ENCODE measurements at regions not wholly inside any gene's neighbourhood (a gene's known extent, or its start where the extent isn't known, plus 50 kb on each side); places are given as distances from the start of the nearest gene placed in this dataset.

DNA sequence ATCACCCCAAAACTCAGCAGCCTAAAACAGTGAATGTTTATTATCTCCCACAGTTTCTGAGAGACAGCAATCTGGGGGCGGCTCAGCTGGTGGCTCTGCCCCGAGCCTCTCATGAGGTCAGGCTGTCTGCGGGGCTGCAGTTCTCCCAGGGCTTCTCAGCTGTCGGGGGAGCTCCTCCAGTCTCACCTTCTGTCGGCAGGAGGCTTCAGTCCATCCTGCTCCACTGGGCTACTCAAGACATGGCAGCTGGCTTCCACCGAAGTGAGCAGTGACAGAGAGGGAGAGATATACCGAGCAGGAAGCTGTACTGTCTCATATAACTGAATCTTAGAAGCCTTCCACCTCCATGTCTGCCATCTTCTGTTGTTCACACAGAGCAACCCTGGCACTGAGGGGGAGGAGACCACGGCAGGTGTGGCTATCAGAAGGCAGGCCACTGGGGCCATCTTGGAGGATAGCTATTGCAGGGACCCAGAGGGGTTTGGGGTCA, 72.8 kb upstream of the ITGA11 start:
- H3K4me1 ChIP-seq (ENCODE audit: control insufficient read depth, extremely low read depth, insufficient read depth, low read length), result no peaks in the 10 kb centered on the region
- H3K79me2 ChIP-seq (ENCODE audit: control insufficient read depth, insufficient read depth, low read length), result no peaks in the 10 kb centered on the region
- no peak overlapping the region for H3K4me2 ChIP-seq (ENCODE audit: insufficient read depth, low read length)
- no TSS peak for BruUV-seq (replicated peaks)
- ChIA-PET CTCF (interaction anchor here (0.6 to 2.5 kb wide), 2 partner anchors 45 to 198 kb away, joined by 3 to 6 read pairs; no protein-coding TSS in a partner anchor), POLR2A (no interaction called here)
- no peak overlapping the region for H3K9ac ChIP-seq (replicated peaks; ENCODE audit: extremely low read depth, insufficient read depth, low read length)
- FAIRE-seq, result no peak
- H3K36me3 ChIP-seq (ENCODE audit: control insufficient read depth in 2 of 2, extremely low read depth in 1 of 2, insufficient read depth in 2 of 2, low read length in 2 of 2), result no peaks in the 10 kb centered on the region
- DNase-seq (ENCODE audit: low read depth, low spot score), result no peak
- no peak overlapping the region for H3K4me3 ChIP-seq (replicated peaks in 1 of 3; ENCODE audit: insufficient read depth in 1 of 3, low read depth in 1 of 3, low read length in 3 of 3)
- no peak overlapping the region for H3K27ac ChIP-seq (ENCODE audit: insufficient read depth, low read depth, low read length)
- no peaks in the 10 kb centered on the region for H3K9me1 ChIP-seq (replicated peaks; ENCODE audit: control insufficient read depth, extremely low read depth, insufficient read depth, low read length)
- no peak overlapping the region for H2AFZ ChIP-seq (ENCODE audit: low read depth, low read length)
- dilution Hi-C loops (cut with MboI; ENCODE audit: extremely low pct_ligation_motif_present, low sequenced_read_pairs) (no loop called here), intact Hi-C loops (cut with micrococcal nuclease) (no loop called here)
- TF ChIP-seq MYC (IDR thresholded peaks at IDR 0.05; ENCODE audit: low read depth, low read length) (no peak), GATA2 (IDR thresholded peaks at IDR 0.05; ENCODE audit: insufficient read depth, insufficient read length, low read depth, low read length) (no peak), POLR2AphosphoS5 (IDR thresholded peaks at IDR 0.05; ENCODE audit: insufficient read depth, low read depth, low read length) (no peak), POLR2A (IDR thresholded peaks at IDR 0.05; ENCODE audit: low read depth, low read length) (no peak), JUN (IDR thresholded peaks at IDR 0.05; ENCODE audit: borderline replicate concordance, insufficient read depth, insufficient read length, low read depth) (no peak), EZH2 (IDR thresholded peaks at IDR 0.05; ENCODE audit: borderline replicate concordance, low read depth, low read length, severe bottlenecking) (no peak), FOS (IDR thresholded peaks at IDR 0.05; ENCODE audit: borderline replicate concordance, insufficient read depth, low read length) (no peak)
- TF ChIP-seq, protein P1, sequence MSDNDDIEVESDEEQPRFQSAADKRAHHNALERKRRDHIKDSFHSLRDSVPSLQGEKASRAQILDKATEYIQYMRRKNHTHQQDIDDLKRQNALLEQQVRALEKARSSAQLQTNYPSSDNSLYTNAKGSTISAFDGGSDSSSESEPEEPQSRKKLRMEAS (IDR thresholded peaks at IDR 0.05; ENCODE audit: insufficient read depth, insufficient read length), result no peak
- TF ChIP-seq, protein P2, sequence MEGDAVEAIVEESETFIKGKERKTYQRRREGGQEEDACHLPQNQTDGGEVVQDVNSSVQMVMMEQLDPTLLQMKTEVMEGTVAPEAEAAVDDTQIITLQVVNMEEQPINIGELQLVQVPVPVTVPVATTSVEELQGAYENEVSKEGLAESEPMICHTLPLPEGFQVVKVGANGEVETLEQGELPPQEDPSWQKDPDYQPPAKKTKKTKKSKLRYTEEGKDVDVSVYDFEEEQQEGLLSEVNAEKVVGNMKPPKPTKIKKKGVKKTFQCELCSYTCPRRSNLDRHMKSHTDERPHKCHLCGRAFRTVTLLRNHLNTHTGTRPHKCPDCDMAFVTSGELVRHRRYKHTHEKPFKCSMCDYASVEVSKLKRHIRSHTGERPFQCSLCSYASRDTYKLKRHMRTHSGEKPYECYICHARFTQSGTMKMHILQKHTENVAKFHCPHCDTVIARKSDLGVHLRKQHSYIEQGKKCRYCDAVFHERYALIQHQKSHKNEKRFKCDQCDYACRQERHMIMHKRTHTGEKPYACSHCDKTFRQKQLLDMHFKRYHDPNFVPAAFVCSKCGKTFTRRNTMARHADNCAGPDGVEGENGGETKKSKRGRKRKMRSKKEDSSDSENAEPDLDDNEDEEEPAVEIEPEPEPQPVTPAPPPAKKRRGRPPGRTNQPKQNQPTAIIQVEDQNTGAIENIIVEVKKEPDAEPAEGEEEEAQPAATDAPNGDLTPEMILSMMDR (IDR thresholded peaks at IDR 0.05; ENCODE audit: extremely low read depth in 1 of 2, insufficient read depth in 1 of 2, low read depth in 1 of 2, low read length in 2 of 2), result no peak
- peaks cover 2 to 5% of the 10 kb centered on the region in 2 experiments for H3K27me3 ChIP-seq (ENCODE audit: control insufficient read depth in 2 of 2, insufficient read depth in 2 of 2, low read length in 2 of 2)
- no peaks in the 10 kb centered on the region for H4K20me1 ChIP-seq (replicated peaks; ENCODE audit: control insufficient read depth, extremely low read depth, insufficient read depth, low read length)
- no peaks in the 10 kb centered on the region for H3K9me3 ChIP-seq (replicated peaks; ENCODE audit: control insufficient read depth, insufficient read depth, low read length)

Measured in endothelial cell of umbilical vein (primary cell).